Raji (cell line): ENCODE measurements at regions not wholly inside any gene's neighbourhood (a gene's known extent, or its start where the extent isn't known, plus 50 kb on each side); places are given as distances from the start of the nearest gene placed in this dataset.

ENCODE experiments used
- POLR2A ChIP-seq: IDR thresholded peaks from 2 replicates; pipeline ENCODE4 v1.6.1; 2011; ENCODE audit warnings: low read depth, low read length, control low read depth; ENCODE audit not compliant: insufficient read depth

DNA sequence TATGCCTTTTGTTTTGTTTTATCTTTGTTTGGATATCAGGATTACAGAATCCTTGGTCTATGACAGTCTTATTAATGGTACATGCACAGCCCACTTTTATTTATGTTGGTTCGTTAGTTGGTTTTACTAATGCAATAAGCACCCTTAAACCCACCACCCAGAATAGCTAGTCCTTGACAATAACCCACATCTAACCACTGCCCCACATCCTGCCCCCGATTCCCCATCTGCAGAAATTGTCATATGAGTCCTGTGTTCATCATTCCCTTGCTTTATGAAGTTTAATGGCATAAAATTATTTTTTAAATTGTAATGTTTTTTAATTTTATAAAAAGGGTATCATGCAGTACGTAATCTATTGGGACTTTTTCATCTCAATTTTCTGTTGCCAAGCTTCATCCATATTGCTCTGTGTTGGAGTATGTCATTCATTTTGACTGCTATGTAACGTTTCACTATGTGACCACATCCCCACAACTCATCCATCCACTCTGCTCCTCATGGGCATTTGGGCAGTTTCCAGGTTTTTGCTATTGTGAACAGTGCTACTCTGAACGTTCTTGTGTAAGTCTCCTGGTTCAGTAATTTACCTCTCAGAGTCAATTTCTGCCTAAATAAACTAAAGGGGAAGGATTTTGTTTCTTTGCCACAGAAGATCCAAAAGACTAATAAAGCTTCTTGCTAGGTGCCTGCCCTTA, 150.4 kb downstream of the MRPL14 start:
- TF ChIP-seq POLR2A: no peak

DNA sequence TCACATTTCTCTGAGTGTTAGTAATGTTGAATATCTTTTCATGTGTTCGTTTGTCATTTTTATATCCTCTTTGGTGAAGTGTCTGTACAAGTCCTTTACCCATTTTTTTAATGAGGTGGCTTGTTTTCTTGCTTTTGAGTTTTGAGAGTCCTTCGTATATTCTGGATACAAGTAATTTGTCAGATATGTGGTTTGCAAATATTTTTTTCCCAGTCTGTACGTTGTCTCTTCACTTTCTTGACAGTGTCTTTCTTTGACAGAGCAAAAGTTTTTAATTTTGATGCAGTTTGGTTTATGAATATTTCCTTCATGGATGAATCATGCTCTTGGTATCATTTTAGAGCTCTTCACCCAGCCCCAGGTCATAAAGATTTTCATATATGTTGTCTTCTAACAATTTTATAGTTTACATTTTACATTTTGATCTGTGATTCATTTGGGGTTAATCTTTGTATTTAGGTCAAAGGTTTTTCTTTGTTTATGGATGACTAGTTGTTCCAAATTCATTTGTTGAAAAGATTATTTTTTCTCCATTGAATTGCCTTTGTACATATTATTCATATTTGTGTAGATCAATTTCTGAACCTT, 152.5 kb downstream of the MRPL14 start:
- TF ChIP-seq POLR2A: no peak

DNA sequence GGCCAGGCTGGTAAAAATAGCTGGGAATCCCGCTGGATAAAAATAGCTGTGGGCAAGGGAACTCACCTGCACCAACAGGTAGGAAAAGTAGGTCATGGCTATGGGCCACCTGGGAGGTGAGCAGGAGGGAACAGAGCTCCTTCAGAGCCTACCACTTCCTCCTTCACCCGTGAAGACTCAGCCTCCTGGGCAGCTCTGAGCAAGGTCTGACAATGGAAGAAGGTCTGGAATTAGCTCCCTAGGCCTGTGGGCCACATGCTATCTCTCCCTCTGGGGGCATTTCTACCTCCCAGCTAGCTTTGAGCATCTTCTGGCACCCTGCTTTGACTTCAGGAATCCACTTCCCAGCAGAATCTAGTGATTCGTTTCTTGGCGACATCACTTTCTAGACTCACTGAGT, 153.9 kb downstream of the MRPL14 start:
- no peak for TF ChIP-seq POLR2A

DNA sequence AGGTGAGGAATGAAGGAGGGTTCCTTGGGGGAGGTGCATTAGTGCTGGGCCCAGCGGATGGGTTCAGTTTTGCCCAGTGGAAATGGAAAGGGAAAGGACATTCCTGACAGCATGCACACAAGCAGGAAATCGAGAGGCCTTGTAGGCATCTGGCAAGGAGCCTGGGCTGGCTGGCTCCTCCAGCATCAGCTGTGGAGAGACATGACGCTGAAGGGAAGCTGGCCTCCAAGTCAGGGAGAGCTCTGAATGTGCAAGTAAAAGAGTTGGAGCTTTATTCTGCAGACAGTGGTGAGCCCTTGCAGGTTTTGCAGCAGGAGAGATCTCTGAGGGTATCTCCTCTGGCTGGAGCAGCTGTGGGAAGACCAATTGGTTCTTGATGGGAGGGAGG, 154.3 kb downstream of the MRPL14 start:
- TF ChIP-seq POLR2A: no peak

DNA sequence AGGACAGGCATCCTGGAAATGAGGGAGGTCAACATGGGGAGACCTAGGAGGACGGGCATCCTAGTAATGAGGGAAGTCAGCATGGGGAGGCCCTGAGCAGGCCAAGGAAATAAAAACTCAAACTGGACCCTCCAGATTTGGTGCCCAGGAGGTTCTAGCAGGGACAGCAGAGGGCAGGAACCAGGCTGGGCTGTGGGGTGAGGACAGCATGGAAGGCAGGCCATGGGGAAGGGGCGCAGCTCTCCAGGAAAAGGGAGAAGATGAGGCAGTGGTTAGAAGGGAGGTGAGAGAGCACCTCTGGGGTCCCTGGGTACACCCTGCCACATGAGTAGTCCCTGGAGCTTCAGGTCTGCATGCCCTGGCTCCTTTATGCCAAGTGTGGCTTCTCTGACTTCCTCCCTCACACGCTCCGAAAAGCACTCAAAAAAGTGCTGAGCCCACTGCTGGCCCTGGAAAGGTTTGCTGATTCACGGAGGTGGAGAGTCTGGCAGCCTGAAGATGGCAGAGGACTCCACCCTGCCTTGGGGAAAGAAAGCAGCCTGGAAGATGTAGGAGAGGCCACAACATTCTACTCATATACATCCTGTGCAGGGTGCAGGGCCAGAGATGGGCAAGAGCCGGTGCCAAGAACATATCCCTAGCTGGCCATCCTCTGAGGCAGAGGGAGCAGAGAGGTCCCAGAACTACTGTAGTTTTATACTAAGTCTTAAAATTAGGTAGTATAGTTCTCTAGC, 154.9 kb downstream of the MRPL14 start:
- TF ChIP-seq POLR2A: no peak

DNA sequence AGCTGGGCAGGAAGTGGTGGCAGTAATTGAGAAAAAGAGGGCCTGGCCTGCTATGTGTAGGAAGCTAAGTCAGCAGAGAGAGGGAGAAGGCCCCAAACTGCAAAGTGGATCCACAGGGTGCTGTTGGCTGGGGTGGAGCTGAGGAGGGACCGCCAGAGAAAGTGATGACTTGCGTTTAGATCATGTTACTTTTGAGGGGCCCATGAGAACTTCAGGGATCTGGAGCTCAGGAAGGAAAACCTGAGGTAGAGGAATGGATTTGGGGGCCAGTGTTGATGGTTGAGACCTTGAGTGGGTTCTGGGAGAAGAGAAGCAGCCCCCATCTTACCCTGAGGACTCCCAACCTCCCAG, 155.5 kb downstream of the MRPL14 start:
- no peak for TF ChIP-seq POLR2A

DNA sequence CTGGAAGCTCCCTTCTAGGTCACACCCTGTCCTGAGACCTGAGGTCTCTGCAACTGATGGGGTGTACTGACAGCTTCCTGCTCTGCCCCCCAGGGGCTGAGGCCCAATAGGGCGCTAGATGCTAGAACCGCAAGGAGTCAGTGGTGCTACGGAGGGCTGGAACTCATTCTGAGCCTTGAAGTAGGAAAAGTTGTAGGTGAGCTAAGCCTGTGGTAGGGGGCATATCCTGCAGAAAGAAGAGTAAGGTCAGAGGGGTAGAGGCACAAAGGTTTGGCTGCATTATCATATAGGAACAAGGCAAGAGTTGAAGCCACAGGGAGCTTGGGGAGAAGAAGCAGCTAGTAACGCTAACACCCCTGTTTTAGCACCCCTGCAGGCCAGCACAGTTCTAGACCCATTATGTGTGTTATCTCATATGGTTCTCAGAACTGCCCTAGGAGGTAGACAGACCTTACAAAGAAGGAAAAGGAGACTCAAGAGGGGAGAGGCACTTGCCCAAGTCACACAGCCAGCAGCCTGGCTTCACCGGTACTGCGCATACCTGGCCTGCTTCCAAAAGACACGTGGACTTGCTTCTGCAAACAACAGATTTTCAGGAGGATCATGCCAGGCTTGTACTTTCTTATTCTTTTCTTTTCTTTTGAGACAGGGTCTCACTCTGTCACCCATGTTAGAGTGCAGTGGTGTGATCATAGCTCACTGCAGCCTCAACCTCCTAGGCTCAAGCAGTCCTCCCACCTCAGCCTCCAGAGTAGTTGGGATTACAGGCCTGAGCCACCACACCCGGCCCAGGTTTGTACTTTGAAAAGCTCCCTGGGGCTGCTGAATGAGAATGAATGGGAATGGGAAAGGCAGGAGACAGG, 156.1 kb downstream of the MRPL14 start:
- no peak for TF ChIP-seq POLR2A

DNA sequence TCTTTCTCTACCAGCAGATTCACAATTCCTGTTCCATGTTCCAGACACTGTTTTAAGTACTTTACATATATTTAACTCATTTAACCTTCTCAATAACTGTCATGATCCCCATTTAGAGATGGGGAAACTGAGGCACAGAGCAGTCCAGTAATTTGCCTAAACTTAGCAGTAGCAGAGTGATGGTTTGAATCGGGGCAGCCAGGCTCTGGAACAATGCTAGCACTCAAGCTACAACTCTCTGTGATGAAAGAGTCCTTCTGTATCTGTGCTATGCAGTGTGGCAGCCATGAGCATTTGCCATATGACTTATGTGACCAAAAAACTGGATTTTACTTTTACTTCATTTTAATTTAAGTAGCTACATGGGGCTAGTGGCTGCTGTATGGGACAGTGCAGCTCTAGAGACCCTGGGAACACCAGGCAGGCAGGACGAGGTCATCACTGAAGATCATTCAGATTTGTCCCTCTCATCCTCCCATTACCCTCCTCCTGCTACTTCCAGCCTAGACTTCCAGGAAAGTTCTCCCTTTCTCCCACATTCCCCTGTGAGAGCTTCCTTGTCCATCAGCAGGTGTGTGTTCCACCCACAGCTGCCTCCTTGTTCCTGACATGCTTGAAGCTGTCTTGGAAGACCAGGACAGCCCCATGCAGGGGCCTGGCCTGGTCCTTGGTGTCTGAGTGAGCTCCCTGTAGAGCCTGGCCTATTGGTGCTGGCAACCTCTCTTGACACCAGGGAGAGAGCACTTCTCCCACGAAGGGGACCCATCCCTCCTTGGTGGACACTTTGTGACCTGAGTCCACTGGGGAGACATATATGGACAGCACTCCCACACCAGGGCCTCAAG, 157.0 kb downstream of the MRPL14 start:
- TF ChIP-seq POLR2A: no peak

DNA sequence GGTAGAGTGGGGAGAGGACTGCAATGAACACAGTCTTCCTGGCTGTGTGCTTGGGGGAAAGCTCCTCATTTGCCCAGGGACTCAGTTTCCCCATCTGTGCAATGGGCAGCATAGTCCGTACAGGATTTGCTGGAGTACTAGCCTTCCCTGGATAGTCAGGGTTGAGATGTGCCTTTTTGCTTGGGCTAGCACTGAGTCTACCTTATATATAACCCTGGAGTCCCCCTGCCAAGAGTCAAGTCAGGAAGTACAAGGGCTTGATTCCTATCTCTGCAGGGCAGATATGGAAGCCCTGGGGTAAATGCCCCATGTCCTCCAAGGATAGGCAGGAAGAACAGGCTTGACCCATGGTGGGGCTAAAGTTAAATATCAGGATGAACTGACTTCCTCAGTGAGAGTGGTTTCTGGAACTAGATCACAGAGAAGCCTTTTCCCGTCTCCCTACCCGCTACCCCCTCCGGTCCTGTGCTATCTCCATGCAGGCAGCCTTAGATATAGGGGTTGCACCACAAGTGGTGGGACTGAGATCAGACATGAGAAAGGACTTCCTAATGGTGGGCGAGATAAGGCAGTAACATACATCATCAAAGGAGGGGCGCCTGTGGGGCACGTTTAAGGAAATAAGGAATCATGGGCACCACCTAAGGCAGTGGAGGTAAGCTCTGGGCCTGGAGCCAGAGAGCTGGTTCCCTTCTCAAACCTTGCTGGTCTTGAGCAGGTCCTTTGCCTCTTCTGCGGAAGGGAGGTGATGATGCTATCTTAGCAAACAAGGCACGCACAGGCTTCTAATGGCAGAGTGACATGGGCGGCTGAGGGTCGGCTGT, 157.9 kb downstream of the MRPL14 start:
- TF ChIP-seq POLR2A: no peak

DNA sequence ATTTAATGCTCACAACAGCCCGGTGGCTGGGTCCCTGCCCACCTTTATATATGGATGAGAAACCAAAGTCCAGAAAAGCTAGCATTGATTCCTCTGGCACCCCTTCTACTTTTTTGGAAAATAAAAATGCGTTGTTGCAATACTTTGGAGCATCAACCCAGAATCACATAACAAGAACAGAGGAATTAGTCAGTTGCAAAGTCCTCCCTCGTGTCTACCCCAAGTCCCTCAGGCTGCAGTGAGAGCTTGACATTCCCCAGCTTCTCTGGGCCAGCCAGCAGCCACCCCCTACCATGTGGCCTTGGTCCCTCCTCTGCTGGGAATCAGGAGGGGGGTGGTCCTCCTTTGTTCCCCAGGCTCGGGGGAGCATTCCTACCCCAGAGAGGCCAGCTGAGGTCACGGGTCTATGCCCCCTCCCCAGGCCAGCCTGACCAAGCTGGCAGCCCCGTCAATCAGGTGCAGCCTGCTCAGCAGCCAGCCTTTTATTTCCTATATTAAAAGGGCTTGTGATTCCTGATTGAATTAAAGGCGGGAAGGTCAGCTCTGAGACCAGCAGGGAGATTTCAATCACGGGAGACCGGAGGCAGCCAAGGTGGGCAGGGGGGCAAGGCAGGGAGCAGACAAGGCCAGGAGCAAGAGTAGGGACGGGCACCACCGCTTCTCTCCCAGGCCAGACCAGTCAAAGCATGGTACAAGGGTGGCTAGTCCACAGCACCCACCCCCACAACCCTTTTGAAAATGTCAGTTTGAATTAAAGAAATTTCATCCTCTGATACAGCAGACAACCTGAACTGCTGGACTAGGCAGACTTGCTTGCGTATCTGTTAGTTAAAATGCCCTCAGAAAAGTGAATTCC, 158.9 kb downstream of the MRPL14 start:
- no peak for TF ChIP-seq POLR2A

DNA sequence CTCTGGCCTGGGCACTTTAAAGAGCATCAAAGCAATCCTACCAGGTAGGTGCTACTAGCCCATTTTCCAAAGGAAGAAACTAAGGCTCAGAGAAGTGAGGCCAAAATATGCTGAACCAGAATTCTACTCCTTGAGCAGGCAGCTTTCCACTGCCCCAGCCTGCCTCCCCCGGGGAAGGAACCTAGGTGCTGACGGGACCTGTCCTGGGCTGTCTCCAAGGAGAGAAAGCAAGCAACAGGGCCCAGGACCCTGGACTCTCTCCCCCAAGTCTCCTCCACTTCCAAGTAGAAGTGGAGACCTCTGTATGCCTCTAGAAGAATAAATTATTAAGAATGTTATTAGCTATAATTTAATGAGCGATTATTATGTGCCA, 159.5 kb downstream of the MRPL14 start:
- no peak for TF ChIP-seq POLR2A

DNA sequence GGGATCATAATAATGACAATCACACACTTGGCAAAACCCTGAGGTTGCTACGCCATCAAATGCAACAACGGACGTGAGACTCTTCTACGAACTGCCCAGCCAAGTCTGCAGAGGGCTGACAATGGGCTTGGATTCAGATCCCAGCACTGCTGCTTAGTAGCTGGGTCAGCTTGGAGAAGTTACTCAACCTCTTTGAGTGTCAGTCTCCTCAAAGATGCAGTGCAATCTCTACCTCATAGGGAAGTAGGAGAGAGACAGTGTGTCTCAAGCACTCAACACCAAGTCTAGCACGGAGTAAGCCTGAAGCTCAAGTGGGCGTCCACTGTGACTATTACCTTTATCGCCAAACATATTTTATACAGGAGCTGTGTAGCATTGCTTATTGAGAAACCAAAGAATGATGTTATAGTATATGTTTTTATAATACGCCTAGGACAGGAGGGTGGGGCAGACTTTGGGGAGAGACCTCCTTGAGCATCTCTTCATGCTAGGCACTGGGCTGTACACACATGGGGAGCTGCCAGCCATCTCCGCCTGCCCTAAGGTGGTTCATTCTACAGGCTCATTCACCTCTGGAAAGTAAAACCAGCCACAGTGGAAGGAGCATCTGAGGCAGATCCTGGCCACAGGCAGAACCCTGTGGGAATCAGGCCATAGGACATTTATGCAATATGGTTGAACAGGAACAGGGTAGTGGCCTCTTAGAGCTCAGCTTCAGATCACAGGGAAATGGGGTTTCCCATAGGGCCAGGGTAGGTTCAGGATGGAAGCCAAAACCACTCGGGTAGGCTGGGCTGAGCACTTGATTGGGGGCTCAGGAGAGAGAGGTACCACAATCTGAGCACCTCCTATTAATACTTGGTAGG, 160.2 kb downstream of the MRPL14 start:
- no peak for TF ChIP-seq POLR2A
